ENCODE measurements at regions not wholly inside any gene's neighbourhood (a gene's known extent, or its start where the extent isn't known, plus 50 kb on each side); places are given as distances from the start of the nearest gene placed in this dataset.

GRCh38 chr16:86398201-86398600, 112.1 kb upstream of the FOXF1 start:
- H3K36me3 ChIP-seq (ENCODE audit: control insufficient read depth in 1 of 2, insufficient read depth in 2 of 2, low read length in 2 of 2): no peaks in the 10 kb centered on the region
- H3K9ac ChIP-seq (ENCODE audit: low read depth in 1 of 2, low read length in 2 of 2): no peak overlapping the region
- H3K9me3 ChIP-seq (ENCODE audit: control insufficient read depth in 1 of 2, low read length in 2 of 2): no peaks in the 10 kb centered on the region
- no peak overlapping the region for H3K4me3 ChIP-seq (ENCODE audit: low read depth in 1 of 2, low read length in 2 of 2)
- no peaks in the 10 kb centered on the region for H3K27me3 ChIP-seq (ENCODE audit: control insufficient read depth in 1 of 2, insufficient read depth in 2 of 2, low read length in 2 of 2)
- H3K27ac ChIP-seq (ENCODE audit: low read depth, low read length): no peak overlapping the region
- H3K4me1 ChIP-seq (ENCODE audit: control insufficient read depth in 1 of 2, insufficient read depth in 2 of 2, low read length in 2 of 2): no peaks in the 10 kb centered on the region

GRCh38 chr16:86398622-86399021, 111.7 kb upstream of the FOXF1 start:
- H3K9ac ChIP-seq (ENCODE audit: low read depth in 1 of 2, low read length in 2 of 2): no peak overlapping the region
- H3K27me3 ChIP-seq (ENCODE audit: control insufficient read depth in 1 of 2, insufficient read depth in 2 of 2, low read length in 2 of 2): no peaks in the 10 kb centered on the region
- no peak overlapping the region for H3K27ac ChIP-seq (ENCODE audit: low read depth, low read length)
- no peak overlapping the region for H3K4me3 ChIP-seq (ENCODE audit: low read depth in 1 of 2, low read length in 2 of 2)
- H3K36me3 ChIP-seq (ENCODE audit: control insufficient read depth in 1 of 2, insufficient read depth in 2 of 2, low read length in 2 of 2): no peaks in the 10 kb centered on the region
- H3K4me1 ChIP-seq (ENCODE audit: control insufficient read depth in 1 of 2, insufficient read depth in 2 of 2, low read length in 2 of 2): no peaks in the 10 kb centered on the region
- no peaks in the 10 kb centered on the region for H3K9me3 ChIP-seq (ENCODE audit: control insufficient read depth in 1 of 2, low read length in 2 of 2)

- no peaks in the 10 kb centered on the region for H3K4me1 ChIP-seq (ENCODE audit: control insufficient read depth in 1 of 2, insufficient read depth in 2 of 2, low read length in 2 of 2)
Measured at GRCh38 chr16:86401126-86401525, 109.2 kb upstream of the FOXF1 start.

GRCh38 chr16:86403085-86403484, 107.2 kb upstream of the FOXF1 start:
- H3K4me1 ChIP-seq (ENCODE audit: control insufficient read depth in 1 of 2, insufficient read depth in 2 of 2, low read length in 2 of 2): no peaks in the 10 kb centered on the region
- no peaks in the 10 kb centered on the region for H3K27me3 ChIP-seq (ENCODE audit: control insufficient read depth in 1 of 2, insufficient read depth in 2 of 2, low read length in 2 of 2)
- no peak overlapping the region for H3K9ac ChIP-seq (ENCODE audit: low read depth in 1 of 2, low read length in 2 of 2)
- no peaks in the 10 kb centered on the region for H3K36me3 ChIP-seq (ENCODE audit: control insufficient read depth in 1 of 2, insufficient read depth in 2 of 2, low read length in 2 of 2)
- H3K4me3 ChIP-seq (ENCODE audit: low read depth in 1 of 2, low read length in 2 of 2): no peak overlapping the region
- no peaks in the 10 kb centered on the region for H3K9me3 ChIP-seq (ENCODE audit: control insufficient read depth in 1 of 2, low read length in 2 of 2)
- H3K27ac ChIP-seq (ENCODE audit: low read depth, low read length): no peak overlapping the region

More at GRCh38 chr16:86401126-86401525, 109.2 kb upstream of the FOXF1 start:
- H3K4me3 ChIP-seq (ENCODE audit: low read depth in 1 of 2, low read length in 2 of 2): no peak overlapping the region
- no peaks in the 10 kb centered on the region for H3K9me3 ChIP-seq (ENCODE audit: control insufficient read depth in 1 of 2, low read length in 2 of 2)
- no peak overlapping the region for H3K9ac ChIP-seq (ENCODE audit: low read depth in 1 of 2, low read length in 2 of 2)
- no peaks in the 10 kb centered on the region for H3K27me3 ChIP-seq (ENCODE audit: control insufficient read depth in 1 of 2, insufficient read depth in 2 of 2, low read length in 2 of 2)
- no peaks in the 10 kb centered on the region for H3K36me3 ChIP-seq (ENCODE audit: control insufficient read depth in 1 of 2, insufficient read depth in 2 of 2, low read length in 2 of 2)
- no peak overlapping the region for H3K27ac ChIP-seq (ENCODE audit: low read depth, low read length)

GRCh38 chr16:86403541-86404163, 106.7 kb upstream of the FOXF1 start:
- H3K9ac ChIP-seq (ENCODE audit: low read depth in 1 of 2, low read length in 2 of 2): no peak overlapping the region
- no peaks in the 10 kb centered on the region for H3K4me1 ChIP-seq (ENCODE audit: control insufficient read depth in 1 of 2, insufficient read depth in 2 of 2, low read length in 2 of 2)
- no peaks in the 10 kb centered on the region for H3K27me3 ChIP-seq (ENCODE audit: control insufficient read depth in 1 of 2, insufficient read depth in 2 of 2, low read length in 2 of 2)
- H3K27ac ChIP-seq (ENCODE audit: low read depth, low read length): no peak overlapping the region
- no peaks in the 10 kb centered on the region for H3K9me3 ChIP-seq (ENCODE audit: control insufficient read depth in 1 of 2, low read length in 2 of 2)
- H3K36me3 ChIP-seq (ENCODE audit: control insufficient read depth in 1 of 2, insufficient read depth in 2 of 2, low read length in 2 of 2): no peaks in the 10 kb centered on the region
- H3K4me3 ChIP-seq (ENCODE audit: low read depth in 1 of 2, low read length in 2 of 2): no peak overlapping the region

- H3K4me1 ChIP-seq (ENCODE audit: control insufficient read depth in 1 of 2, insufficient read depth in 2 of 2, low read length in 2 of 2): no peaks in the 10 kb centered on the region
- H3K9me3 ChIP-seq (ENCODE audit: control insufficient read depth in 1 of 2, low read length in 2 of 2): no peaks in the 10 kb centered on the region
- no peaks in the 10 kb centered on the region for H3K27me3 ChIP-seq (ENCODE audit: control insufficient read depth in 1 of 2, insufficient read depth in 2 of 2, low read length in 2 of 2)
- H3K4me3 ChIP-seq (ENCODE audit: low read depth in 1 of 2, low read length in 2 of 2): no peak overlapping the region
- H3K27ac ChIP-seq (ENCODE audit: low read depth, low read length): no peak overlapping the region
- H3K36me3 ChIP-seq (ENCODE audit: control insufficient read depth in 1 of 2, insufficient read depth in 2 of 2, low read length in 2 of 2): no peaks in the 10 kb centered on the region
- H3K9ac ChIP-seq (ENCODE audit: low read depth in 1 of 2, low read length in 2 of 2): no peak overlapping the region
Measured at GRCh38 chr16:86404678-86405077, 105.6 kb upstream of the FOXF1 start.

- no peaks in the 10 kb centered on the region for H3K4me1 ChIP-seq (ENCODE audit: control insufficient read depth in 1 of 2, insufficient read depth in 2 of 2, low read length in 2 of 2)
- no peak overlapping the region for H3K4me3 ChIP-seq (ENCODE audit: low read depth in 1 of 2, low read length in 2 of 2)
- H3K27ac ChIP-seq (ENCODE audit: low read depth, low read length): no peak overlapping the region
- H3K9me3 ChIP-seq (ENCODE audit: control insufficient read depth in 1 of 2, low read length in 2 of 2): no peaks in the 10 kb centered on the region
- H3K27me3 ChIP-seq (ENCODE audit: control insufficient read depth in 1 of 2, insufficient read depth in 2 of 2, low read length in 2 of 2): no peaks in the 10 kb centered on the region
- H3K9ac ChIP-seq (ENCODE audit: low read depth in 1 of 2, low read length in 2 of 2): no peak overlapping the region
- H3K36me3 ChIP-seq (ENCODE audit: control insufficient read depth in 1 of 2, insufficient read depth in 2 of 2, low read length in 2 of 2): no peaks in the 10 kb centered on the region
Measured at GRCh38 chr16:86405319-86405718, 105.0 kb upstream of the FOXF1 start.

GRCh38 chr16:86406056-86406455, 104.3 kb upstream of the FOXF1 start:
- no peak overlapping the region for H3K9ac ChIP-seq (ENCODE audit: low read depth in 1 of 2, low read length in 2 of 2)
- no peak overlapping the region for H3K27ac ChIP-seq (ENCODE audit: low read depth, low read length)
- H3K9me3 ChIP-seq (ENCODE audit: control insufficient read depth in 1 of 2, low read length in 2 of 2): peaks cover 0 to 5% of the 10 kb centered on the region in 2 donors
- H3K4me3 ChIP-seq (ENCODE audit: low read depth in 1 of 2, low read length in 2 of 2): no peak overlapping the region
- no peaks in the 10 kb centered on the region for H3K4me1 ChIP-seq (ENCODE audit: control insufficient read depth in 1 of 2, insufficient read depth in 2 of 2, low read length in 2 of 2)
- H3K27me3 ChIP-seq (ENCODE audit: control insufficient read depth in 1 of 2, insufficient read depth in 2 of 2, low read length in 2 of 2): no peaks in the 10 kb centered on the region
- H3K36me3 ChIP-seq (ENCODE audit: control insufficient read depth in 1 of 2, insufficient read depth in 2 of 2, low read length in 2 of 2): no peaks in the 10 kb centered on the region

- H3K36me3 ChIP-seq (ENCODE audit: control insufficient read depth in 1 of 2, insufficient read depth in 2 of 2, low read length in 2 of 2): no peaks in the 10 kb centered on the region
- no peak overlapping the region for H3K27ac ChIP-seq (ENCODE audit: low read depth, low read length)
- no peaks in the 10 kb centered on the region for H3K27me3 ChIP-seq (ENCODE audit: control insufficient read depth in 1 of 2, insufficient read depth in 2 of 2, low read length in 2 of 2)
- H3K4me3 ChIP-seq (ENCODE audit: low read depth in 1 of 2, low read length in 2 of 2): no peak overlapping the region
- H3K9me3 ChIP-seq (ENCODE audit: control insufficient read depth in 1 of 2, low read length in 2 of 2): peaks cover 0 to 9% of the 10 kb centered on the region in 2 donors
- H3K4me1 ChIP-seq (ENCODE audit: control insufficient read depth in 1 of 2, insufficient read depth in 2 of 2, low read length in 2 of 2): no peaks in the 10 kb centered on the region
- no peak overlapping the region for H3K9ac ChIP-seq (ENCODE audit: low read depth in 1 of 2, low read length in 2 of 2)
Measured at GRCh38 chr16:86408685-86409084, 101.6 kb upstream of the FOXF1 start.

GRCh38 chr16:86410081-86410480, 100.2 kb upstream of the FOXF1 start:
- H3K9me3 ChIP-seq (ENCODE audit: control insufficient read depth in 1 of 2, low read length in 2 of 2): peaks cover 0 to 9% of the 10 kb centered on the region in 2 donors
- no peak overlapping the region for H3K27ac ChIP-seq (ENCODE audit: low read depth, low read length)
- H3K9ac ChIP-seq (ENCODE audit: low read depth in 1 of 2, low read length in 2 of 2): no peak overlapping the region
- no peaks in the 10 kb centered on the region for H3K36me3 ChIP-seq (ENCODE audit: control insufficient read depth in 1 of 2, insufficient read depth in 2 of 2, low read length in 2 of 2)
- no peak overlapping the region for H3K4me3 ChIP-seq (ENCODE audit: low read depth in 1 of 2, low read length in 2 of 2)
- no peaks in the 10 kb centered on the region for H3K27me3 ChIP-seq (ENCODE audit: control insufficient read depth in 1 of 2, insufficient read depth in 2 of 2, low read length in 2 of 2)
- no peaks in the 10 kb centered on the region for H3K4me1 ChIP-seq (ENCODE audit: control insufficient read depth in 1 of 2, insufficient read depth in 2 of 2, low read length in 2 of 2)

GRCh38 chr16:86410529-86410928, 99.8 kb upstream of the FOXF1 start:
- Histone ChIP-seq H3K9me3 (ENCODE audit: control insufficient read depth in 1 of 2, low read length in 2 of 2) (peaks cover 0 to 9% of the 10 kb centered on the region in 2 donors), H3K27me3 (ENCODE audit: control insufficient read depth in 1 of 2, insufficient read depth in 2 of 2, low read length in 2 of 2) (no peaks in the 10 kb centered on the region), H3K4me3 (ENCODE audit: low read depth in 1 of 2, low read length in 2 of 2) (no peak overlapping the region)

More at GRCh38 chr16:86410529-86410928, 99.8 kb upstream of the FOXF1 start:
- no peak overlapping the region for H3K9ac ChIP-seq (ENCODE audit: low read depth in 1 of 2, low read length in 2 of 2)
- H3K4me1 ChIP-seq (ENCODE audit: control insufficient read depth in 1 of 2, insufficient read depth in 2 of 2, low read length in 2 of 2): no peaks in the 10 kb centered on the region
- H3K27ac ChIP-seq (ENCODE audit: low read depth, low read length): no peak overlapping the region
- no peaks in the 10 kb centered on the region for H3K36me3 ChIP-seq (ENCODE audit: control insufficient read depth in 1 of 2, insufficient read depth in 2 of 2, low read length in 2 of 2)
